ENCODE measurements at regions not wholly inside any gene's neighbourhood (a gene's known extent, or its start where the extent isn't known, plus 50 kb on each side); places are given as distances from the start of the nearest gene placed in this dataset.

DNA sequence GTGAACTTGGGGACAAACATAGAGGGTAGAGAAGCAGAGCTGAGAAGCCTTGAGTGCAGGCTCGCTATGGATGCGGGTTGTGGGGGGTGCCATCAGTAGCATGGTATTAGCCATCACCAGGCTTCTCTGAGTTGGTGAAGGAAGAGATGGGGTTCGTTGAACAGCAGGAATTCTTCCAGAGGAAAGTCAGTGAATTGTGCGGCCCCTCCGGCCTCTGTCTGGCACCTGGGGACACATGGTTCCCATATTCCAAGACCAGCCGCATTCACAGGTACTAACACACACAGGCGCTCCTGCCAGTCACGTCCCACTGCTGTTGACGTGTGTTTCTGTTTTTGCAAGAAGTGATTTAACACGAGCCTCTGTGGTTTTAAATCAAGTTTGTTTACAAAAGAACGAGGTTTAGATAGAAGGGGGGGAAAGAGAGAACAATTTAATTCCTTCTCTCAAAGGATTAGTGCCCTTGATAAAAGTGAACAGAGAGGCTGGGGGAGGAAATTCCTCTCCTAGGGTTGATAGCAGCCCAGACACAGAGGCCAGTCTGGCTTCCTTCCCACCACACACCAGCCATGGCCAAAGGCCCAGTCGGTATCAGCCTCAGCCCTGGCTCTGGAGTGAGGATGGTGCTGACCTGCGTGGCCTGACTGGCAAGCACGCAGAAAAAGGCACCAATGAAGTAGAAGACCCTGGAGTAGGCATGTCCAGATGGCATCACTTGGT is 252.6 kb upstream of the IGFBP3 start:
- TF ChIP-seq, protein P1, sequence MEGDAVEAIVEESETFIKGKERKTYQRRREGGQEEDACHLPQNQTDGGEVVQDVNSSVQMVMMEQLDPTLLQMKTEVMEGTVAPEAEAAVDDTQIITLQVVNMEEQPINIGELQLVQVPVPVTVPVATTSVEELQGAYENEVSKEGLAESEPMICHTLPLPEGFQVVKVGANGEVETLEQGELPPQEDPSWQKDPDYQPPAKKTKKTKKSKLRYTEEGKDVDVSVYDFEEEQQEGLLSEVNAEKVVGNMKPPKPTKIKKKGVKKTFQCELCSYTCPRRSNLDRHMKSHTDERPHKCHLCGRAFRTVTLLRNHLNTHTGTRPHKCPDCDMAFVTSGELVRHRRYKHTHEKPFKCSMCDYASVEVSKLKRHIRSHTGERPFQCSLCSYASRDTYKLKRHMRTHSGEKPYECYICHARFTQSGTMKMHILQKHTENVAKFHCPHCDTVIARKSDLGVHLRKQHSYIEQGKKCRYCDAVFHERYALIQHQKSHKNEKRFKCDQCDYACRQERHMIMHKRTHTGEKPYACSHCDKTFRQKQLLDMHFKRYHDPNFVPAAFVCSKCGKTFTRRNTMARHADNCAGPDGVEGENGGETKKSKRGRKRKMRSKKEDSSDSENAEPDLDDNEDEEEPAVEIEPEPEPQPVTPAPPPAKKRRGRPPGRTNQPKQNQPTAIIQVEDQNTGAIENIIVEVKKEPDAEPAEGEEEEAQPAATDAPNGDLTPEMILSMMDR (IDR thresholded peaks at IDR 0.05; ENCODE audit: insufficient read depth, missing control alignments): no peak
- no peak for FAIRE-seq

DNA sequence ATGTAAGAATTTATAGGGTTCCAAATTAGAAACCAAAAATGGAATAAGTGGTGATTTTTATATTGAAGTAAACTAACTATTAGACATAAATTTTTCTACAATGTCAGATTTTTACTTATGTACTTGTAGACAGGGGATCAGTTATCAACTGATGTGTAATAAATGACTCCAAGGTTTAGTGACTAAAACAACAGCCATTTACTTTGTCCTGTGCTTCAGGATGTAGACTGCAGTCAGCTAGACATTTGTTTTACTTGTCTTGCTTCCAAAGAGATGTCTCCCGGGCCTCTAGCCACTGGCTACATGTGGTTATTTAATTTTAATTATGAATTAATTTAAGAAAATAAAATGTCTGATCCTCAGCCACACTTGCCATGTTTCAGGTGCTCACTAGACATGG is 249.7 kb upstream of the IGFBP3 start:
- no peak for DNase-seq (ENCODE audit: insufficient read length, low spot score)
- TF ChIP-seq, protein P1 (IDR thresholded peaks at IDR 0.05; ENCODE audit: insufficient read depth, missing control alignments): no peak
- no peak for FAIRE-seq

More for the DNA sequence above, 252.6 kb upstream of the IGFBP3 start:
- no peak for DNase-seq (ENCODE audit: insufficient read length, low spot score)

DNA sequence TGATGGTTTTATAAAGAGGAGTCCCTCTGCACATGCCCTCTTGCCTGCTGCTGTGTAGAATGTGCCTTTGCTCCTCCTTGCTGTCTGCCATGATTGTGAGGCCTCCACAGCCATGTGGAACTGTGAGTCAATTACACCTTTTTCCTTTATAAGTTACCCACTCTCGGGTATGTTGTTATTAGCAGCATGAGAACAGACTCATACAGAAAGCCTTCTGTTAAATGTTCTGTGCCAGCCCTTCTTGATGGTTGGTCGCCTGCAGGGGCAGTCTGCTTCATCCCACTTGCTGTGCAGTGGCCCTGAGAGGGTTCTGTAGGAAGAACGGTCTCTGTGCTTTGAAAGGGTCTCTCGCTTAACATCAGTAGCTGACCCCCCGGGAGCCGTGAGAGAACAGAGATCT is 248.9 kb upstream of the IGFBP3 start:
- TF ChIP-seq, protein P1 (IDR thresholded peaks at IDR 0.05; ENCODE audit: insufficient read depth, missing control alignments): no peak
- DNase-seq (ENCODE audit: insufficient read length, low spot score) (no peak), FAIRE-seq (no peak)

DNA sequence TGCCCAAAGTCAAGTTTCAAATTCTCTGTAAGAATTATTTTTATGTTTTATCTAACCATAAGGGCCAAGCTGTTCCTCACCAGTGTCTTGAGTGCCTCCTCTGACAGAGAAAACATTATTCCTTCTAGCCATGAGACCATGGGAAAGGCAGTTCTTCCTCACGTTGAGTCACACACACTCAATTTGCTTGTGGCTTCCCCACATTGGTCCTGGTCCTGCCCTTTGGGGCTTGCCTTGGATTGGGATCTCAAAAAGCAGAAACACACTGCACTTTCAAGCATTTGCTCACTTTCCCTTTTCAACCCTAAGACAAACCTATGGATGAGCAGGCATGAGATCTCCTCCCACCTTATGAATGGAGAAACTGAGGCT is 248.3 kb upstream of the IGFBP3 start:
- DNase-seq (ENCODE audit: insufficient read length, low spot score) (no peak), FAIRE-seq (no peak)
- TF ChIP-seq, protein P1 (IDR thresholded peaks at IDR 0.05; ENCODE audit: insufficient read depth, missing control alignments): no peak

DNA sequence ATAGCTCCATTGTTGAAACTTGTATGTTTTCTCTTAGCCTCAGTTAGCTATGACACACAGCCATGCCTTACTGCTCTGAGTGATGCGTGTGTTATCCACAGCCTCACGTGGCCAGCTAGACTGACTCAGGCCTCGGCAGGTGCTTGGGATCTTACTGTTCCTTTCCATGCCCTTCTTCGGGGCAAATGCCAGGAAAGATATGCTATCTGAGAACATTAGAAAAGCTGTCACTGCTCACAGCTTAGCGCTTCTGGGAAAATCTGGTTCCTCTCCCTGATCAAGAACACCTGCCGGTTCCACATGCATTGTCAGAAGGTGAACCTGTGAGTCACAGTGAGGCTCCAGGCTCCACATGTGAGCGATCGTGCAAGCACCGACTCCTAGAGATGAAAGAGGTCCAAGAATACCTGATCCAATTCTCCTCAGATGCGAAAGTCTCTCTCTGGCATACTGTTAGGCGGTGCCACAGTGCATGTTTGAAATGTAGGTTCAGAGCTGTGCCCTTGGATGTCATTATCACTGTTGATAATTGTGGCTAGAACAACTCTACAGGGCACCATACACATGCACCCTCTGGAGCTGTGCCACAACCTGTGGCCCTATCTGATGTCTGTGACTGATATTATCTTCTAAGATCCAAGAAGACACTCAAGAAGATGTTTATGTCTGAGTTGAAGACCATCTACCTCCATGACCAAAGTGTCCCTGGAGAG is 247.8 kb upstream of the IGFBP3 start:
- DNase-seq (ENCODE audit: insufficient read length, low spot score) (no peak), FAIRE-seq (no peak)
- TF ChIP-seq, protein P1 (IDR thresholded peaks at IDR 0.05; ENCODE audit: insufficient read depth, missing control alignments): no peak

DNA sequence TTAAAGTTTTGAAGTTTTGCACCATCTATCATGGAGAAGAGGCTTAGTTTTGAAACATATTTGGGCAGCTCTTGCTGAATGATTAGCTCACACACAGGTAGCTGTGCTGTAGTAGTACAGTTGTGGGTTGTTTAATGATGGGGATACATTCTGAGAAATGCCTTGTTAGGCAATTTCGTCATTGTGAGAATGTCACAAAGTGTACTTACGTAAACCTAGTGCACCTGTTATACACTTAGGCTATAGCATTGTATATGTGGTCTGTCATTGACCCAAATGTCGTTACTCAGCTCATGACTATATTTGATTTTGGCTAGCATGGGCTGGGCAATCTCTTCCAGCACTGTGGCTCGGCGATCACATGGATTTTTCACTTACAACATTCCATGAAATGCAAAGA is 247.2 kb upstream of the IGFBP3 start:
- no peak for DNase-seq (ENCODE audit: insufficient read length, low spot score)
- no peak for FAIRE-seq

More for the DNA sequence above, 247.2 kb upstream of the IGFBP3 start:
- TF ChIP-seq, protein P1 (IDR thresholded peaks at IDR 0.05; ENCODE audit: insufficient read depth, missing control alignments): no peak
